Activated CD8-positive, alpha-beta T cell treated with anti-CD3 and anti-CD28 coated beads, Interleukin-2, amount 10 ng/mL, durations not matched to agents 7 days and 5 days (primary cell): ENCODE measurements at regions not wholly inside any gene's neighbourhood (a gene's known extent, or its start where the extent isn't known, plus 50 kb on each side); places are given as distances from the start of the nearest gene placed in this dataset.

Source experiments
- ATAC-seq: fragments of 150-1000 bp; cut with Tn5 transposase; one replicate; pipeline ENCODE4 v1.10.0; 2021; ENCODE audit warnings: moderate library complexity
- CTCF ChIA-PET: fragments of 350-600 bp; sonication (Branson Sonifier 250); formaldehyde crosslinking; loops from one replicate; lab custom pipeline; 2021; ENCODE audit warnings: antibody characterized with exemption; lab: Charles Lee
- POLR2A ChIA-PET: fragments of 350-600 bp; sonication (Branson Sonifier 250); formaldehyde crosslinking; loops from one replicate; lab custom pipeline; 2021; ENCODE audit warnings: antibody characterized with exemption; lab: Charles Lee
- DNase-seq: peaks from one replicate; pipeline ENCODE4 v3.0.0-alpha.2; 2020
- H3K27ac Mint-ChIP-seq: one replicate; pipeline ENCODE4 v1.8.0; 2021; ENCODE audit warnings: mild to moderate bottlenecking, mixed read lengths
- H3K27me3 Mint-ChIP-seq: one replicate; pipeline ENCODE4 v1.8.0; 2021; ENCODE audit warnings: low read depth, mixed read lengths
- H3K36me3 Mint-ChIP-seq: one replicate; pipeline ENCODE4 v1.8.0; 2021; ENCODE audit warnings: low read depth, mixed read lengths
- H3K4me1 Mint-ChIP-seq: one replicate; pipeline ENCODE4 v1.8.0; 2021; ENCODE audit warnings: low read depth, mixed read lengths
- H3K4me3 Mint-ChIP-seq: one replicate; pipeline ENCODE4 v1.8.0; 2021; ENCODE audit warnings: mild to moderate bottlenecking, mixed read lengths
- H3K9me3 Mint-ChIP-seq: one replicate; pipeline ENCODE4 v1.8.0; 2022; ENCODE audit warnings: mixed read lengths; ENCODE audit not compliant: insufficient read depth

DNA sequence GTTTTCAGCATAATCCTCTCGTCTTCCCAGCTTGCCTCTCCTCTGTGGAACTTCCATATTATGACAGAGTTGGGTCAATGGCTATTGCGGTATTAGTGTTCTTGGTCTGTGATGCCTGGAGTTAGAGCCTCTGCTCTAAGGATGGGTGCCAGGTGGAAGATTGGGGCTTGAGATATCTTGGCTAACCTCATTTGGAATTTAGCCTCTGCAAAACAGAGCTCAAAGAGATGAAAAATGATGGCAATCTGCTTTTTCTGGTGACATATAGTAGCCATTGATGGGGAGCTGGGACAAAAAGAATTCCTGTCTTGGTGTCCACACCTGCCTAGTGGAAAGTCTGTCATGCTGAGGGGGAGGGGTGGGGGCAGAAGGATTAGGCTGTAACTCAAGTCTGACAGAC is 152.1 kb downstream of the RPL10L start:
- peaks cover 8% of the 10 kb centered on the region for H3K9me3 Mint-ChIP-seq
- DNase-seq (no peak), ATAC-seq (no peak)
- CTCF ChIA-PET, result no interaction called here
- H3K27ac Mint-ChIP-seq, result no peak overlapping the region
- POLR2A ChIA-PET, result no interaction called here
- H3K4me1 Mint-ChIP-seq, result no peaks in the 10 kb centered on the region
- no peaks in the 10 kb centered on the region for H3K36me3 Mint-ChIP-seq
- no peaks in the 10 kb centered on the region for H3K27me3 Mint-ChIP-seq
- no peak overlapping the region for H3K4me3 Mint-ChIP-seq

DNA sequence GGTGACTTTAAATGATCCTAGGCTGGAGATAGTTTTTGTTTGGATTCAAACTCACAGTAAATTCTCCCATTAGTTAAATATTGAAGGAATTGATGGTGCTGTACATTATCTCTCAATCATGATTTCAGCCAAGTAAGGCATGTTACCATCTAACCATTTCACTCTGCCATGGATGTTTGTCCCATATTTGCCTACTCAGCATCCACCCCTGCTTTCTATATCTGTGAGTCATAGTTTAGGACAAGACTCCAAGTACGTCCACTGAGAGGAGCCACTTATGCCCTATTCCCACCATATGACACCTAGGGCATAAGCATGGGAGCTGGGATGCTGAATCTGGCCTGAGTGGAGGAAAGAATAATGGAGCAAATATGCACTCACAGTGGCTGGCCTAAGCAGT is 155.2 kb downstream of the RPL10L start:
- H3K27me3 Mint-ChIP-seq, result no peaks in the 10 kb centered on the region
- no peak overlapping the region for H3K4me3 Mint-ChIP-seq
- ATAC-seq, result no peak
- H3K4me1 Mint-ChIP-seq, result no peaks in the 10 kb centered on the region
- ChIA-PET POLR2A (no interaction called here), CTCF (no interaction called here)
- no peak overlapping the region for H3K27ac Mint-ChIP-seq
- H3K36me3 Mint-ChIP-seq, result no peaks in the 10 kb centered on the region
- peaks cover 11% of the 10 kb centered on the region for H3K9me3 Mint-ChIP-seq
- no peak for DNase-seq

DNA sequence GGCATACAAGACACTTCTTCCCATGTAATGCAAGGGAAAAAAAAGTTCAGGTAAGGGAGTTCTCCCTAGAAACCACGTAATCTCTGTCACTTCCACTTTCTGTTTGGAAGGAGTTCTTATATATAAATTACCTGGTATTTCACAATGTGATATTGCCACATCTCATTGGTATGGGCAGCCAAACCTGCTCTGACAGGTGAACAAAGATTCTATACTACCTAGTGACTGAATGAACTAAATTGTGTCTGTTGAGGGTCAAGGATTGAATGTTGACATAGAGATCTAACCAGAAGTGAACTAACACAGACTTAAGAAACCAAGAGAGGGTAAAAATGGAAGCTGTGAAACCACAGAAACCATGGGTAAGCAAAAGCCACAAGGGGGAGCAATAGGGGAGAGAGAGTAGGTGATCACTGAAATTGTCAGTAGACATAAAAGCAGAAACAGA is 161.3 kb downstream of the RPL10L start:
- Mint-ChIP-seq H3K4me3 (no peak overlapping the region), H3K4me1 (peaks cover 3% of the 10 kb centered on the region), H3K27ac (no peak overlapping the region), H3K9me3 (peaks cover 10% of the 10 kb centered on the region), H3K27me3 (no peaks in the 10 kb centered on the region), H3K36me3 (no peaks in the 10 kb centered on the region)
- ATAC-seq (no peak), DNase-seq (no peak)
- CTCF ChIA-PET, result no interaction called here
- POLR2A ChIA-PET, result no interaction called here

DNA sequence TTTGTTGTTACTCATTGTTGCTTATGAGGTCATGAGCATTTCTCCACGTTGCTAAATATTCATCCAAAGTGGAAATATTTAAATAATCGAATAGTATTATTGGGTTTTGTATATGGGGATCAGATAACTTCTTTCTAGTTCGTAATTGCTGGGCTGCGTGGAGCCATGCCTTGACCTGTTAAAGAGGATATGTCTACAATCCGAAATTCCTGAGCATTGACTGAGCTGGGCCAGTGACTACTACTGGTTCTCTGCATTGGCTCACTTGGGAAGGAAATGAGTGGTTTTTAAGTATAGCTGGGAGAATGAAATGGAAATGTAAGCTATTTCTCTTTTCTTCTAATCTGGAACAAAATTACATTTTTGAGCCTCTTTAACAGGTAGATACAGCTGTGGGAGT is 163.2 kb downstream of the RPL10L start:
- Mint-ChIP-seq H3K9me3 (peaks cover 7% of the 10 kb centered on the region), H3K4me3 (no peak overlapping the region), H3K27ac (no peak overlapping the region), H3K27me3 (no peaks in the 10 kb centered on the region), H3K4me1 (peaks cover 3% of the 10 kb centered on the region), H3K36me3 (no peaks in the 10 kb centered on the region)
- ChIA-PET CTCF (no interaction called here), POLR2A (no interaction called here)
- DNase-seq (no peak), ATAC-seq (no peak)

DNA sequence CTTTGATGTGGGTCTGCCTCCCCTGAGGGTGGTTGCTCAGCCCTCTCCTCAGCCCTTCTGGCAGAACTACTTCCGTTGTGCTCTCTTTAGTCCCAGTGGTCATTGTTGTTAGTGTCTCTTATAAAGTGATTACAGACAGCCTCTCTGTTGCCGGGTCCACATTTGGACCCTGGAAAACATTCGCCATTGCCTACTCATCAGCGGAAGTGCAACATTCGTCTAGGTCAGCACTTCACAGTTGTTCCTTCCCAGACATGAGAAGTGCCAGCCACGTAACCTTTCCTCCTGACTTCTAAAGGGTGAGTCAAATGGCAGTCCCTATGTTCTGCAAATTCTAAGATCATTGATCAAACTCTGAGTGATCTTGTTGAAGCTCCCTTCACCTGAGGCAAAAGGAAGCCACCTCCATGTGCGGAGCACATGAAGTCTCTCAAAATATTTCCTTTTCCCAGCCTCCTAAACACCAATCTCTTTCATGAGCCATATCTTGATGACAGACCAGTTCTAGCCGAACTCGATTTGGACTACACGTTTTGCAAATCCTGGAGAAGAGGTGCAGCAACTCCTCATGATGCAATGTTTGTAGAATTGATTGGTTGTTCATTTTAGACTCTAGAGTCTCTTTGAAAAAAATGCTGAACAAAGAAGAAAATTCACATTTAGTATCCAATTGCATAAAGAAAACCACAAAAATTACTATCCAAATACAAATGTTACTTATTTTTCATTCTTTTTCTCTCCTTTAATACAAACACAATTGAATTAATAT is 163.8 kb downstream of the RPL10L start:
- CTCF ChIA-PET, result no interaction called here
- ATAC-seq (no peak), DNase-seq (no peak)
- Mint-ChIP-seq H3K27me3 (no peaks in the 10 kb centered on the region), H3K4me3 (no peak overlapping the region), H3K27ac (no peak overlapping the region), H3K9me3 (peaks cover 7% of the 10 kb centered on the region), H3K4me1 (peaks cover 3% of the 10 kb centered on the region), H3K36me3 (no peaks in the 10 kb centered on the region)
- POLR2A ChIA-PET, result no interaction called here

DNA sequence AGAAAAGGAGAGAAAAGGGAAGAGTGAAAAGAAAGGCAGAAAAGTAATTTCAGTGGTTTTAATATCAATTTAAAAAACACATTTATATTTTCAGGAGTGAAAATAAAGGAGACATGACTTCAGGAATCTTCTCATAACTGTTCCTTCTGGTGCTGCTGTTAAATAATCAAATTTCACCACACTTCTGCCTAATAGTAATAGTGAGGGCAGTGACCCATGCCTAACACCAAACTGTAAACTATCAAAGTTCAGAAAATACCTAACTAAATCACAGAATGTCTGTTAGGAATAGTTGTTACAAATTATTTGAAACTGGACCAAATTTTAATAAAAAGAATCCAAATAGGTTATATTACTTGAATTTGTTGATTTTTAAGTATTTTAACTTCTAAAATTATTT is 169.4 kb downstream of the RPL10L start:
- H3K4me1 Mint-ChIP-seq, result no peaks in the 10 kb centered on the region
- no peak for DNase-seq
- H3K27ac Mint-ChIP-seq, result no peak overlapping the region
- H3K36me3 Mint-ChIP-seq, result no peaks in the 10 kb centered on the region
- POLR2A ChIA-PET, result no interaction called here
- H3K4me3 Mint-ChIP-seq, result no peak overlapping the region
- CTCF ChIA-PET, result no interaction called here
- no peaks in the 10 kb centered on the region for H3K27me3 Mint-ChIP-seq
- no peak for ATAC-seq
- H3K9me3 Mint-ChIP-seq, result no peaks in the 10 kb centered on the region

DNA sequence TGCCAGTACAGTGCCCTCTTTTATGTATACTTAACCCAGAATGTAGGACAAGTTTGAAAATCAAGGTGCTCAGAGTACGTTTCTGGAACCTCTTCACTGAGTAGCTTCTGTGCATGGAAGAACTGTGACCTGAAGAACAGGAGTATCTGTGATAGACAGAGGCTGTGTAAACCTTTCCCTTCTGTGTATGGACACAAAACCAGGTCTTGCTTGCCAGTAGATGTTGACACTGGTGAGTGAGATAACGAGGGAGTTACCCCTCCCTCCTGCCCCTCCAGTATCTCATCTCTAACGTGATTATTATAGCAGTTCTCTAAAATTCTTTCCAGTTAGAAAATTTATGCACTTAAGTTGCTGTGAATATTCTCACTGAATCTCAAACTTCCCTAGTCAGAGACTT is 170.8 kb downstream of the RPL10L start:
- no peak for ATAC-seq
- ChIA-PET POLR2A (no interaction called here), CTCF (no interaction called here)
- no peaks in the 10 kb centered on the region for H3K36me3 Mint-ChIP-seq
- H3K4me3 Mint-ChIP-seq, result no peak overlapping the region
- DNase-seq, result no peak
- H3K4me1 Mint-ChIP-seq, result no peaks in the 10 kb centered on the region
- no peaks in the 10 kb centered on the region for H3K9me3 Mint-ChIP-seq
- no peak overlapping the region for H3K27ac Mint-ChIP-seq
- H3K27me3 Mint-ChIP-seq, result no peaks in the 10 kb centered on the region

DNA sequence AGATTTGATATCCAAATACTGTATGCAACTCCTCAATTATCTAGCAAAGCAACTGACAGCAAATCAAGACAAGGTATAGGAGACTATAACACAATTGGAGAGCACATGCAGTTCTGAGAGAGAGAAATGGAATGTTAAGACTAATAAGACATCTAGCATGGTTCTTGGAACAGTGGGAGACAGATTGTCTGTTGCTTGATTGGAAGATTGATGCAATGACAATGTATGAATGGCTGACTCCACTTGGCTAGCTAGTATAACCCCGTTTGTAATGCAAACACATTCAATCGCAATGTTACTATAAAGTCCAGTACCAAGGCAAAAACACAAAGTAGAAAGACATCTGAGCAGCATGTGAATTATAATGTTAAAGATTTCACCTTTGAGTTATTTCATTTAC is 179.3 kb downstream of the RPL10L start:
- POLR2A ChIA-PET, result no interaction called here
- DNase-seq (no peak), ATAC-seq (no peak)
- no peak overlapping the region for H3K4me3 Mint-ChIP-seq
- CTCF ChIA-PET, result no interaction called here
- H3K36me3 Mint-ChIP-seq, result no peaks in the 10 kb centered on the region
- peaks cover 4% of the 10 kb centered on the region for H3K9me3 Mint-ChIP-seq
- H3K4me1 Mint-ChIP-seq, result no peaks in the 10 kb centered on the region
- no peak overlapping the region for H3K27ac Mint-ChIP-seq
- H3K27me3 Mint-ChIP-seq, result no peaks in the 10 kb centered on the region

DNA sequence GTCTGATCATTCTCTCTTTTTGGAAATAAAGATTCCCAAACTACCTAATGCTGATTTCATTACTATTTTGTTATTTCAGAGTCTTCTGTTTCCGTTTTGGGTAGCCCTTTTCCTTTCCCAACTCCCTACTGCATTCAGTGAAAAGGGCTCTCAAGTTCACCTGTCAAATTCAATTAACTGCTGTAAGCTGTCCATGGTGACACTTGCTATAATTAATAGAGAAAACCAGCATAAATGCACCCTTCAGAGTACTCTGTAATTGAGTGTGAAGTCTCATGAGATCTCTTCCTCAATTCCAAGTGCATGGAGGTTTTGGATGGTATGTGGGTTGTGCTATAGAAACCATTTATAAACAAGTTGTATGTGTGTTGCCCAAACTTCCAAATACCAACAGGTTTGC is 187.2 kb downstream of the RPL10L start:
- Mint-ChIP-seq H3K4me1 (no peaks in the 10 kb centered on the region), H3K9me3 (peaks cover 18% of the 10 kb centered on the region), H3K27ac (no peak overlapping the region), H3K4me3 (no peak overlapping the region), H3K27me3 (no peaks in the 10 kb centered on the region), H3K36me3 (no peaks in the 10 kb centered on the region)
- no peak for DNase-seq
- ATAC-seq, result no peak
- ChIA-PET CTCF (no interaction called here), POLR2A (no interaction called here)

DNA sequence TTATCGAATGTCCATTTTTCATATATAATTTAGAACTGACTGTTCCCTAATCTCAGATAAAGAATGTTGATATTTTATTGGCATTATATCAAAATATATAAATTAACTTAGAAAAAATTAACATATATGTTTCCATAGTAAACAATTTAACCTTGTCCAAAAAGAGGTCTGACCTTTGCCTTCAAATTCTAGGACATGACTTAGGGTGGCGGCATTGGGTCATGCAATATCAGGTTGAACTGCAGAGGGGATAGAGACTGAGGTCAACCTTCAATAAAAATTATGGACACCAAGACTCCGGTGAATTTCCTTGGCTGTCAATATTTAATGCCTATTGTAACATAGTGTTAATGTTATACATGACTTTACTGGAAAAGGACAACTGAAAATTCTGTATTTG is 199.8 kb downstream of the RPL10L start:
- Mint-ChIP-seq H3K27ac (no peak overlapping the region), H3K4me1 (no peaks in the 10 kb centered on the region), H3K36me3 (no peaks in the 10 kb centered on the region), H3K4me3 (no peak overlapping the region), H3K9me3 (no peaks in the 10 kb centered on the region), H3K27me3 (no peaks in the 10 kb centered on the region)
- POLR2A ChIA-PET, result no interaction called here
- DNase-seq (no peak), ATAC-seq (no peak)
- CTCF ChIA-PET, result no interaction called here

DNA sequence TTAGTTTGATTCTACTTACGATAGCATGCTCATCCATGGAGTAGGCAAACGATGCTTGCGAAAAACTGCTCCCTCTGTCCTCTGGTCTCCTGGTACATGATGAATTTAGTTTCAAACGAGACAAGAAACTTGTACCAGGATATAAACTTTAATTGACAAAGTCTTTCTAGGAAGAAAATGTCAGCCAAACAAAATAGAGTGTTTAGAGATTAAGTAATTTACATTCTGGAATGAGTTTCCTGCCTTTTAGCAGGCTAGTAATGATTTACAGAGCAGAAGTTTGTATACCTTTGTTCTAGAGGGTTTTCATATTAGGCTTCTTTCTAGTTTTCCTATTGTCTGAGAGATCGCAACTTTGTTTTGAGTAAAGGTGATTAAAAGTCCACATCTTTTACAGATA is 206.9 kb downstream of the RPL10L start:
- ChIA-PET CTCF (no interaction called here), POLR2A (no interaction called here)
- Mint-ChIP-seq H3K27me3 (no peaks in the 10 kb centered on the region), H3K9me3 (peaks cover 14% of the 10 kb centered on the region), H3K36me3 (no peaks in the 10 kb centered on the region), H3K4me3 (no peak overlapping the region), H3K4me1 (no peaks in the 10 kb centered on the region), H3K27ac (no peak overlapping the region)
- ATAC-seq, result no peak
- DNase-seq, result no peak

DNA sequence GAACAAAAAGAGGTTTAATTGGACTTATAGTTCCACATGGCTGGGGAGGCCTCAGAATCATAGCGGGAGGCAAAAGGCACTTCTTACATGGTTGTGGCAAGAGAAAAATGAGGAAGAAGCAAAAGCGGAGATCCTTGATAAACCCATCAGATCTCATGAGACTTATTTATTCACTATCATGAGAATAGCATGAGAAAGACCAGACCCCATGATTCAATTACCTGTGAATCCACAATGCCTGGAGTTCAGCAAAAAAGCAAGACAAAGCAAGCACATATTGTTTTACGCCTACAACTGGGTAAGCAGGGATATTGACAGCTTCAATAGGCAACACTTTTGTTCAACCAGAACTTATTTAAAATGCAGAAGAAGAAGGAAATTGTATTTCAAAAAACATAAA is 218.2 kb downstream of the RPL10L start:
- ChIA-PET POLR2A (no interaction called here), CTCF (no interaction called here)
- H3K27me3 Mint-ChIP-seq, result no peaks in the 10 kb centered on the region
- DNase-seq (no peak), ATAC-seq (no peak)
- no peak overlapping the region for H3K4me3 Mint-ChIP-seq
- no peaks in the 10 kb centered on the region for H3K36me3 Mint-ChIP-seq
- H3K9me3 Mint-ChIP-seq, result peaks cover 24% of the 10 kb centered on the region
- H3K27ac Mint-ChIP-seq, result no peak overlapping the region
- H3K4me1 Mint-ChIP-seq, result no peaks in the 10 kb centered on the region

DNA sequence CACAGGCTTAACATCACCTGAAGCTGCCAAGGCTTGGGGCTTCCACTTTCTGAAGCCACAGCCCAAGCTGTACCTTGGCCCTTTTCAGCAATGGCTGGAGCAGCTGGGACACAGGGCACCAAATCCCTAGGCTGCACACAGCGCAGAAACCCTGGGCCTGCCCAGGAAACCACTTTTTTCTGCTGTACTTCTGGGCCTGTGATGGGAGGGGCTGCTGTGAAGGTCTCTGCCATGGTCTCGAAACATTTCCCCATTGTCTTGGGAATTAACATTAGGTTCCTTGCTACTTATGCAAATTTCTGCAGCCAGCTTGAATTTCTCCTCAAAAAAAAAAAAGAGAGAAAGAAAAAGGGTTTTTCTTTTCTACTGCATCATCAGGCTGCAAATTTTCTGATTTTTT is 219.1 kb downstream of the RPL10L start:
- H3K4me3 Mint-ChIP-seq, result no peak overlapping the region
- H3K27ac Mint-ChIP-seq, result no peak overlapping the region
- ChIA-PET CTCF (no interaction called here), POLR2A (no interaction called here)
- no peaks in the 10 kb centered on the region for H3K27me3 Mint-ChIP-seq
- no peaks in the 10 kb centered on the region for H3K4me1 Mint-ChIP-seq
- no peak for DNase-seq
- peaks cover 18% of the 10 kb centered on the region for H3K9me3 Mint-ChIP-seq
- ATAC-seq, result no peak
- no peaks in the 10 kb centered on the region for H3K36me3 Mint-ChIP-seq
